ENCODE measurements at regions not wholly inside any gene's neighbourhood (a gene's known extent, or its start where the extent isn't known, plus 50 kb on each side); places are given as distances from the start of the nearest gene placed in this dataset.

DNA sequence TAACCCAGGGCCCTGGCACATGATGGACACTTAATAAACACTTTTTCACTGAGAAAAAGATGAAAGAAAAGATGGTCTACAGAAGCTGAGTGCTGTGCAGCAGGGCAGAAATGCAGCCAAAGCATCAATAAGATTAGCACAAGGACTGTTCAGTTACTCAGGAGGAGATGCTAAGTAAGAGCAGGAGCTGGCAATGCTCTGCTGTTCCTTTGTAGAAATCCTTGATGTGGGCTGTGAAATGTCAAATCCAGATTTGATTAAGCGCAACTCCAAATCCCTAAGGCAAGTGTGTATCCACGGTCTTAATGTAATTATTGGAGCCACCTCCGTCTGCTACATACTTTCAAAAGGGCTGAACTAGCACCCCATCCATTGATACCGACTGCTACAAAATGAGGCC is 151.8 kb upstream of the BTG1 start:
- no peak for DNase-seq

DNA sequence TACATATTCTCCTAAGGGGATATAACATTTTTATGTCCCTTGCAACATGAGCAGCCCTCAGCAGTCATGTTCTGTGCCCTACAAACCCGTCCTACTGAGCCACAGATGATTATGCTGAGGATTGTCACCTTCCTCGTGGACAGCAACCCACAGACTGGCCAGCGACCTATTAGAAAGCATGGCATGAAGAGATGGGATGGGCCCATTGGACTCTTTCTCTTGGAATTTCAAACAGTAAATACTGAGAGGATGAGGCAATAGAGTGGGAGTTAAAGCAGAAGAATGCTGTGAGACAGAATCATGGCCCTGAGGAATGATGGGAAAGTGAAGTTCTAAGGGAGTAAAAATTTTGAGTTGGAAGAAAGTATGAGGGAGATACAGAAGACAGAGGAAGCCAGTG is 149.9 kb upstream of the BTG1 start:
- no peak for DNase-seq

DNA sequence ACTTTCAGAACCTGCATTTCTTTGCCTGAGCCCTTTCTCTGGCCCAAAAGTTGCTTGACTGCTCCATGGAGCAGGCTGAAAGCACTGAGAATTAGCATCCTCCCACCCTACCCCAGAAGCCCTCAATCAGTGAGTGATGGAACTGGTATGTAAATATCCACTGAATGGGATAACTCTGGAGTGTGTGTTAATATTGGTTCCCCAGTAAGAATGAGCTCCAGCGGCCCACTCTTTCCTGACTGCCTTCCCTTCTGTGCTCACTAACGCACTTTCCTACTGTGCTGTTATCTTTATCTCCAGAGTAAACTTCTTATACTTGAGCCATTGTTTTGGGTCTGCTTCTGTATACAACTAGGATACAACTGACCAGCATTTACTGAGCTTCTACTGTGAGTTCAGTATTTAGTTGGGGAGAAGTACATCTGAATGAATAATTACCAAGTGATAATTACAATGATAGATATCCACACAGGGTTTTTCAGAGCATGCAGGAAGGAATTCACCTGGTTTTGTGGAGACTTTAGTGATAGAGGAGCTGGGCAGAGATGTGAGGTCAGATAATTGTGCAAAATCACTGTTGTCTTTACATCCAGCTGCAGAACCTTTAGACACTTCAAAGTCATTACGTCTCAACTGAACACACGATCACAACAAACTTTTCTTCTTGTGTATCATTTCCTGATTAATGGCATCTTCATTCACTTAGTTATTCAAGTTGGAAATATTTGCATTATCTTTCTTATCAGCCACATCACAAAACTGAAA is 149.2 kb upstream of the BTG1 start:
- DNase-seq = no peak

DNA sequence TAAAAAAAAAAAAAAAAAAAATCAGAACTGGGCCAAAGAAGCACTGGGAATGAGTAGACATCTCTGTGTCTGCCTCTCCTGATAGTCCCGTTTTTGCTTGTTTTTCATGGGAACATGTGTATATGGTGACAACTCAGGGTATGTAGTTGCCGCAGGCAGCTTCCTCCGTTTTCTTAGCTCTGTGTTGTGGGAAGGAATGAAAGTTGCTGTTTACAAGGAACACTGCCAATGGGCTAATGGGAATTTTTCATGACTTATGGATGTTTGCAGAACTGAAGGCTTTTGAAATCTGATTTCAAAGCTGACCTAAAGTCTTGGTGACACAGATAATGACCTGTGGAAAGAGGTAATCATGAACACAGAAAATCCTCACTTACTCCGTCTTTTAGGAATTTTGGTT is 146.4 kb upstream of the BTG1 start:
- no peak for DNase-seq

DNA sequence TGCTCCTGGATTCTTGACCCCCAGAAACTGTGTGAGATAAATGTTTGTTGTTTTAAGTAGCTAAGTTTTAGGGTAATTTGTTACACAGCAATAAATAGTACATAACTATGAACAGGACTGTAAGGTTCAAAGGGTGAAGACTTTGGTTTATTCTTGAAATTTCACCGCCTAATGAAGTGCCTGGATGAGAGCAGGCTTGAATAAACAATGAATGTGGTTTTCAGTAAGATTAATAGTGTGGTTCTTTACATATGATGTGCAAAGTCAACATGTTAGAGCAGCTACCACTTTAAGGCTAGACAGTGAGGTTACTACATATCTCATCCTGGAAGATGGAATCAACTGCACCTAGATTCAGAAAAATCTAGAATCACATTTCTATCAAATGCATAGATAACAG is 145.2 kb upstream of the BTG1 start:
- DNase-seq = no peak

DNA sequence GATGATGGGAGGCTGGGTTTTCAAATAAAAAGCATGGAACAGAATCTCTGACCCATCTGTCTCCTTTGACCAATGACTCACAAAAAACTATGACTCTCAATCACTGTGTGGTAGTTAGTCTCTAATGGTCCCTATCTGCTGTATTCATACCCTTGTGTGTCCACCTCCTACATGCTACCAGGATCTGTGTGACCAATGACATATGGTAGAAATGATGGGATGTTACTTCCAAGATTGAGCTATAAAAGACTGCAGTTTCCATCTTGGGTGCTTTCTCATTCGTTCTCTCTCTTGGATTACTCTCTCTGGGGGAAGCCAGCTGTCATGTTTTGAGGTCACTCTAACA is 144.7 kb upstream of the BTG1 start:
- DNase-seq = no peak

DNA sequence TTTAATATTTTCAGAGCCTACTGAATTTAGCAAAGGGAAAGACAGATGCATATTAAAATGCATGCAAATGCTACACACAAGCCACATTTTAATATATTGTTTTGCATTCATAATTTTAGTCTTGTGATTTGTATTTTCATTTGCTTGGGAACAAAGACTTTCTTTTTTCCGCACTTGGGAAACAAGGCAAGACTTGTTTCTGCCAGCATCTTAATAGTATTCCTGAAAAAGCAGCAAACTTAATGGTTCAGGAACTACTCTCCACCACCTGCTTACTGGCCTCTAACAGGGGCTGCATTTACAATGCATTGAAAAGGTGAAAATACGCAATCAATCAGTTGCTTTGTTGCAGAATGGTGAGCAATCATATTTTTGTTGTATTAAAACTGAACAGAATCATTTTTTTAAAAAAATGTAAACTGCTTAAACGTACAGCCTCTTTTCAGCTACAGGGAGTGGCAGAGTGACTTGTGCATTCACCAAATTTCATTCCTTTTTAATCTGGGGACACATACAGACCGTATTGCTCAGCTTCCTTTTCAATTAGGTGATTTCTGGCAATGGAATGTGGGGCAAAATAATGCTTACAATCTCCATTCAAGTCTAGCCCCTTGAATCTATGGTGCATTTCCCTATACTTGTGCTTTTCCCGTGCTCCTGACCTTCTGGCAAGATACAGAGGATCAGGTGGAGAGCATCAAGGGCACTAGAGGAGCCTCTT is 144.1 kb upstream of the BTG1 start:
- DNase-seq = no peak

DNA sequence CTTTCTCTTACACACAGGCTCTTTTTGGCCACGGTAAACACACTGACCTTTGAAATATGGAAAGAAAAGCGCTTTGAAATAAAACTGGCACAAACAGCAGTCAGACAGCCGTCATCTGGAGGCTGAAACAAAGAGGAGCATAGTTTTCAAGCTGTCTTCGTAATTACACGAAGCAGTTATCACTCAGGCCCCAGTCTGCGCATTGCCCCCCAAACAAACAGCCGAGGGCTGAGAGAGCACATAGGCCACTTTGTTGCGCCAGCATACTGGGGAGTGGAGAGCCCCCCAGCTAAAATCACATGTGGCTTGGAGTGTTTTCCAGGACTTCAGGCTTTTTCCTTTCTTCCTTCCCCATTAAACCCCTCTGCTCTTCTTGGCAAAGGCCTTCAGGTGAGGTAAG is 142.9 kb upstream of the BTG1 start:
- no peak for DNase-seq

DNA sequence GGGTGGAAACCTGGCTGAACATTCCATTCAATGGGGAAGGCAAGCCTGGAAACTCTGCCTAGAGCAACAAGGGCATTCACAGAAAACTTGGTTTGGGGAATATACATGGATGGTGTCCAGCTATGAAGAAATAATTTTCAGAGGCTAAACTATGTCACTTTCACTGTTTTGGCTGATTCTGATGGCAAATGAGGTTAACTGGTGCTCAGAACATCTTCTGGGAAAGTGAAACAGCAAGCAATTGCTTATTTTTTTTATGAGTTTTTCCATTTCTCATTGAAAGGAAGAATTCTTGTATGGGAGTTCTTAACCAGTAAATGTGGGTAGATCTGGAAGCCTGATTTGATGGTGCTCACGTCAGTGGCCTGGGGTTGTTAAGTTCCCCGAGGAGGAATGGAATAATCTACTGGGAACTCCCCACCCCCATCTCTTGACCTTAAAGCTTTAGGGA is 132.8 kb upstream of the BTG1 start:
- no peak for DNase-seq

DNA sequence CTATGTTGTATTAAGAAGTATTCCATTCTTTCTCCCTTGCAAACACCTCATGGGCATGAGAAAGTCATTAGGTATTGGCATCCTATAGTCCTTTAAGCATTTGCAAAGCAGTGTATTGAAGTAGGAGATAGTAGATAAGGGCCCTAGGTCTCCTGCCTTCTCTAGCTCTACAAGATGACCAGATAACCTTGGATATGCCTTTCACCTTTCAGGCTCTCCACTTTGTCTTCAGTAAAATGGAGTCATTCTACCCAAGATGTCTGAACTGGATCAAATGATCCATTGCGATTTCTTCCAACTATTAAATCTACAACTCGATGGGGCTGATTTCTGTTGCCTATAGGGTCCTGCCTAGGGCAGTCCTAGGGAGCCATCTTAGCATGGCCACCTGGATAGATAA is 132.1 kb upstream of the BTG1 start:
- no peak for DNase-seq

DNA sequence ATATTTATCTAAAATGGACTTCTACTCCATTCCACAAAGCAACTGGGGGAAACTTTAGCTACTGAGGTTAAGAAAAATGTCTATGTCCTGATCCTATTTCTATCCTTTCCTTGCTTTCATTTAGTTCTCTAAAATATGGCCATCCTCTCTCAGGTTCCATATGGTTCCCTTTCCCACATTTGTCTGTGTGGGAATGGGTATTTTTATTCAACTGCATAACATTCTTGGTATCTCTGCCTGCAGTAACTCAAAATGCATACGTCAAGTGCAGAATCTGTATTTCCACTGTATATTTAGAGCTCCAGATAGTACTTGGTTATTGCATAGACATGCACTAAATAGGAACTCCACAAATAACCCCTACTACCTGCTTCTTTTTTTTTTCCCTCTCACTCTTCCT is 130.6 kb upstream of the BTG1 start:
- no peak for DNase-seq

DNA sequence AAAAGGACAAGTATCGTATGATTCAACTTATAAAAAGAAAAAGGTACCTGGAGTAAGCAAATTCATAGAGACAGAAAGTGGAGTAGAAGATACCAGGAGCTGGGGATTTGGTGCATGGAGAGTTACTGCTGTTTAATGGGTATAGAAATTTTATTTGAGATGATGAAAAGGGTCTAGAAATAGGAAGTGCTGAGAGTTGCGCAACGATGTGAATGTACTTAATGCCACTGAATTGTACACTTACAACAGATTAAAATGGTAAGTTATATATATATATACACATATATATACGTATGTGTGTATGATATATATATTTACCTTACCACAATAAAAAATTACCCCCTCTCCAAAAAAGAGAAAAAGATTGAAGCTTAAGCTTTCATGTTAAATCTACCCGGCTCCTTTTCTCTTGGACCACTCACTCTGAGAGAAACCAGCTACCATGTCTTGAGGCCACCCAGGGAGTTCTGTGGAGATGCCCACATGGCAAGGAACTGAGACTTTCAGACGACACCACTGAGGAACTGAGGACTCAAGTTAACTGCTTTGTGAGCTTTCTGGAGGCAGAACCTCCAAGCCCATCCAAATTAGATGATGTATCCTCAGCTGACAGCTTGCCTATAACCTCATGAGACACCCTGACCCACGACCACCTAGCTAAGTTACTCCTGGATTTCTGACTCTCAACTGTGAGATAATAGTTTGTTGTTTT is 130.0 kb upstream of the BTG1 start:
- DNase-seq = no peak

DNA sequence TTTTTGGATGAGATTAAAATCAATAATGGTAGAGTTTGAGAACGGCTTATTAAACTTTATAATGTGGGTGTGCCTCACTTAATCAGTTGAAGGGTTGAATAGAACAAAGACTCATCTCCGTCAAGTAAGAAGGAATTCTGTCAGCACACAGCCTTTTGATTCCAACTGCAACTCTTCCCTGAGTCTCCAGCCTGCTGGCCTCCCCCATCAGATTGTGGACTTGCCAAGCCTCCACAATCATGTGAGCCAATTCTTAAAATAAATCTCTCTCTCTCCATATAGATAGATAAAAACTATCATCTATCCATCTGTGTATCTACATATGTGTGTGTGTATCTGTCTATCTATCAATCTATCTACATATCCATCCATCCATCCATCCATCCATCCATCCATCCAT is 127.4 kb upstream of the BTG1 start:
- DNase-seq = no peak

DNA sequence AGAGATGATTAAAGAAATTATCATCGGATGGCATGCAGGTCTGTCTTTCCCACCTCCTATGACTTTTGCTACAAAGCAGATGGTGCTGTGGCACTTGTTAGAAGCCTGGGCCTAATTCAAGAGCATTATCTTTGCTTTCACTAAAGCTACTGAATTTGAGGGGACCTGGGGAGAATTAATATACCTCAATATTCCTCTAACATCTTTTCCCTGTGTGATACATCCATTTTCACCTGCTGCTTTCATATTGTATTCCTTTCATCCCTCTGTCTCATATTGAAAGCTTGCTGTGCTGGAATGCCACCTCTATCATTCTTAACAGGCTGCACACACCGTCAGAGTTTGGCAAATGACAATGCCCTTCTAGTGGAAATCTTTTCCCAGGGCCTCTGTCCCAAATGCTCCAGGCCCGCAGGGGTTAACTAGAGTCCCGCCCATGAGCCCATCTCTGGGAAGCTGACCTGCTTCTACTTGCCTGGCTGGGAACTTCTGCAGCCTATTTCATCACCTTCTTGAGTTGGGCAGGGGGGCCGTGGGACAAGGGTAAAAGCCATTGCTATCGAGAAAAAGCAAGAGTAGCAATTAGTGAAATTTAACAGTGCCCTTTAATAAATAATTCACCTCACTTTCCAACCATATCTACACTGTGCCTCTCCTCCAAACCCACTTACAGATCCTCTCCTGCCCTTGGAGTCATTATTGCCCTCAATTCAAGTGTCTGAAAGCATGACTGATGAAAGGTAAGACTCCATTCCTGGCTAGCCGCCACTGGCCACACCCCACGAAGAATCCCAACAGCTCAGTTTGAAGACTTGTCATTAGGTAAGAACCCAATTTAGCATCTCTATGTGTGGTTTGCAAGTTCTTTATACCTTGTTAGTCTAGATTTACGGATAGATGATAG is 126.7 kb upstream of the BTG1 start:
- no peak for DNase-seq

DNA sequence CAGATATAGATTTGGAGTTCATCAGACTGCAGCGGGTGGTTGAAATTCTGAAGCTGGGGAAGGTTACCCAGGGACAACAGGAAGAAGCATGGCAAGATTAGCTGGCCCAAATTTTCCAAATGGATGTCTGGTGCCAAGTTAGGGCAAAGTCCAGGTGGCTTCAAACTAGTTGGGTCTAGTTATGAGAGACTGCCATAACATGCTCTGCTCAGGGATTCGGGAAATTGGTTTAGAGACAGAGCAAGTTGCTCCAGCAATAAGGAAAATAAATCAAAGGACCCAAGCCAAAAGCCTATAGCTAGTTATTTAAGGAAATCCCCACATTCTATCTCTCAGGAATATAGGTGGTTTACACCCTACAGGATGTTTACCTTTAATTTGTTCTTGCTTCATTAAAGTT is 125.7 kb upstream of the BTG1 start:
- no peak for DNase-seq

DNA sequence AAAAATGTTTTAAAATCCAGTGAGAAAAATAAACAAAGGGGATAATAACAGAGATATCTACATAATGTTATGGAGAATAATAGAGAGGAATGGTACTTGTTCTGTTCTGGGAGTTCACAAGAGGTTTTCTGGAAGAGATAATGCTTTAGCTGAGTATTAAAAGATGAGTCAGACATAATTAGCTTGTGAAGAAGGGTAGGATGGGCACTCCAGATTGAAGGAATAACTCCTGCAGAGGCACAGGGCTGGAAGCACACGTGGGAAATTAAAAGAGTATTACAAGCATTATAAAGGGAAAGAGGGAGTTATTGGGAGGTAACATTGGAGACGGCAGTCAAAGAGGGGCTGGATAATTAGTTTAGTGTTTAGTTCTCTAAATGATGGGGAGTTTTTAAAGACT is 124.9 kb upstream of the BTG1 start:
- no peak for DNase-seq

DNA sequence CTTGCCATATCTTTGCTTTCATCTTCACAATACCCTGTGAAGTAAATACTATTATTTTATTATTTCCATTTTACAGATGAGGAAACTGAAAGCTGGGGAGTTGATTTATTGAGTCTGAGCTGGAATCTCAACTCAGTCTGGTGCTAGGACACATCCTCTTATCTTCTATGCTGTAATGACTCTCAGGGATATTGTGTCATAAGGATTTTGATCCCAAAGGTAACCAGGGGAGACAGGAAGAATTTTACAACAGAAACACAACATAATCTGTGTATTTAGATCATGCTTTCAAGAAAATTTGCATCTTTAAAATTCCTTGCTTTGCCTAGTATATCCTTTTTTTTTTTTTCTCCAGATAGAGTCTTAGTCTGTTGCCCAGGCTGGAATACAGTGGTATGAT is 123.3 kb upstream of the BTG1 start:
- no peak for DNase-seq

DNA sequence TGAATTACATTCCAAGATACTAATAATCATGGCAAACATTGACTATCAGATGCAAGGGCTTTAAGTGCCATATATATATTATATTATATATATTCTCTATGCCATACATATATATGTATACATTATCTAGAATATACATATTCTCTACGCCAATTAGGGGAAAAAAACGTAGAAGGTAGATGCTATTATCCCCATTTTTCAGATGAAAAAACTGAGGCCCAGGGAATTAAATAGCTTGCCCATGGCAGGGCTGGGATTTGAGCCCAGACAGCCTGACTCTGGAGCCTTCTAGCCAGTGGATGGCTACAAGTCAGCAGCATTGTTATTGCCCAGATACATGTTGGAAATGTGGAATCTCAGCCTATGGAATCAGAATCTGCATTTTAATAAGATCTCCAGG is 116.0 kb upstream of the BTG1 start:
- DNase-seq = no peak

DNA sequence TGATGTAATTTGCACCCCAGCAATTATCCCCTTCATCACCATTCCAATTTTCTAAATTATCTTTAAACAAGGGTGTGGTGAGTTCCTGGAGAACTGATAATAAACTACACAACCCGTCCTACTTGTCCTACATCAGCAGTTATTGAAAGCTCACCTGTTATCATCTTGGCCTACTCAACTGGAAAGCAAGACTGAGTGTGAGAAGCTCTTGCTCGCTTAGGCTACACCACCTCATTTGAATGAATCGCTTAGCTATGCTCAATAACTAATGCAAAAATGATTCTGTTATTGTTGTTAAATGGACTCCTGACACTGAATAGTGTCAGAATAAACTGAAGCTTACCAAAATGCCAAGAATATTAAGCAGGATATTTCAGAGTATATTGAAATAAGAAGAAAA is 115.4 kb upstream of the BTG1 start:
- no peak for DNase-seq

DNA sequence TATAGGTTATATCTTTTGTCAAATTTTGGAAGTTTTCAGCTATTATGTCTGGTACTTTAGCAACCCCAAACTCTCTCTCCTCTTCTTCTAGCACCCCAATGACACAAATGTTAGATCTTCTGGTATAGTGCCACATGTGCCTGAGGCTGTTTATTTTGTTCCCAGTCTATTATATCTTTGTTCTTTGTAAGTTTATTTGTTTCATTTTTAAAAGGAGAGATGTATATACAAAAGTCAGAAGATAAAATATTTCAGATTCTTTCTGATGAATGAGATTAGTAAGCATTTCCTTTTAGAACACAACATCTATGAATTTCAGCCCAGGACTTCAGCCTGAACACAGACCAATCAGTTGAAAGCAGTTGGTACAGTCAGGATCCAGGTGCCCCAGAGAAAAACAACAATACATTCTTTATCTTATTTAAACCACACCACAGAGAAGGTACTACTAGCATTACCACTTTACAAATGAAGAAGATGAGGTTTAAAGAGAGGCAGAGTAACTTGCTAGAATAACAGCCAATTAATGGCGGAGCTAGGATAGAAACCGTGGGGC is 114.1 kb upstream of the BTG1 start:
- DNase-seq = no peak

DNA sequence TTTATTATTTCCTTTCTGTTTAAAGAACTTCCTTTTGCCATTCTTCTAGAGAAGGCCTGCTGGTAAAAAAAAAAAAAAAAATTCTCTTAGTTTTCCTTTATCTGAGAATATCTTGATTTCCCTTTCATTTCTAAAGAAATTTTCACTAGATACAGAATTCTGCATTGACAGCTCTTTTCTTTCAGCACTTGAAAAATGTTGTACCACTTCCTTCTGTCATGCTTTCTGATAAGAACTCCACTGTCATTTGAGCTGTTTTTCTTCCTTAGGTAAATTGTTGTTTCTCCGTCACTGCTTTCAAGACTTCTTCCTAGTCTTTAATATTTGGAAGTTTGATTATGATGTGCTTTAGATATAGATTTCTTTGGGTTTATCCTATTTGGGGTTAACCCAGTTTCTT is 113.6 kb upstream of the BTG1 start:
- DNase-seq = peak; percentile 10

DNA sequence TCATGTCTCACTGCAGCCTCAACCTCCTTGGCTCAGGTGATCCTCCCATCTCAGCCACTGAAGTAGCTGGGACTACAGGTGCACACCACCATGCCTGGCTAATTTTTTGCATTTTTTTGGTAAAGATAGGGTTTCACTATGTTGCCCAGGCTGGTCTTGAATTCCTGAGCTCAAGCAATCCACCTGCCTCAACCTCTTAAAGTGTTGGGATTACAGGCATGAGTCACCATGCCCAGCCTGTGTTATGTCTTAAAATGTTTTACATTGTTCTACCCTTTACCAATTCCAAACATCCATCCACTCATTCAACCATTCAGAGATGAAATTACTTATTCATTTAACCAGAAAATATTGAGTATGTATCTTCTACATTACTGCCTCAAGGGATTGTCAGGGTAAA is 111.6 kb upstream of the BTG1 start:
- no peak for DNase-seq

DNA sequence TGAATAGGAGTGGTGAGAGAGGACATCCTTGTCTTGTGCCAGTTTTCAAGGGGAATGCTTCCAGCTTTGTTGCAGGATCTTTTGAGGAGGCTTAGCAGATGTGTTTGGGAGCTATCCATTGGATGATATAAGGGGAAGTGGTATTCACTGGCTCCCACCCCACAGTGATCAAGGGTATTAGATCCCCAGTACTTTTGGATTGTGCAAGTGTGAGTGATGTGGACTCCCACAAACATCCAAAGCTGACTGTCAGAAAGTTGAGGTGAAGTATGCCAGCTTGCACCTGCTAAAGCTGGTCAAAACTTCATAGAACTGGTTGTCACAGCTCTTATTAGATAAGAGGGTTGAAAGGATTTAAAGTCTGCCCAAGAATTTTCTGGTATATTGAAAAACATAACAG is 110.1 kb upstream of the BTG1 start:
- no peak for DNase-seq

Measured in CD4-positive, alpha-beta T cell treated with Interleukin-4 for 4 hours (primary cell).